Adipocyte (in vitro differentiated cells): ENCODE measurements at regions not wholly inside any gene's neighbourhood (a gene's known extent, or its start where the extent isn't known, plus 50 kb on each side); places are given as distances from the start of the nearest gene placed in this dataset.

Source experiments
- DNase-seq: peaks from one replicate; pipeline ENCODE4 v3.0.0-alpha.2; 2015; ENCODE audit warnings: low read depth
- H3K27me3 ChIP-seq: replicated peaks from 2 replicates; pipeline ENCODE4 v1.7.0; 2013; ENCODE audit warnings: mild to moderate bottlenecking, low read length, moderate library complexity; ENCODE audit not compliant: control insufficient read depth, insufficient read depth
- H3K36me3 ChIP-seq: 2 replicates; pipeline ENCODE4 v1.7.0; 2013; ENCODE audit warnings: low read length, mild to moderate bottlenecking, moderate library complexity; ENCODE audit not compliant: control insufficient read depth, insufficient read depth, severe bottlenecking
- H3K4me1 ChIP-seq: 2 replicates; pipeline ENCODE4 v1.7.0; 2013; ENCODE audit warnings: mild to moderate bottlenecking, low read length, moderate library complexity; ENCODE audit not compliant: control insufficient read depth, insufficient read depth
- H3K4me3 ChIP-seq: 2 replicates; pipeline ENCODE4 v1.7.0; 2013; ENCODE audit warnings: mild to moderate bottlenecking, low read length, moderate library complexity
- H3K9ac ChIP-seq: 2 replicates; pipeline ENCODE4 v1.7.0; 2013; ENCODE audit warnings: mild to moderate bottlenecking, low read length, moderate library complexity
- H3K9me3 ChIP-seq: 2 replicates; pipeline ENCODE4 v1.7.0; 2013; ENCODE audit warnings: mild to moderate bottlenecking, low read length, moderate library complexity; ENCODE audit not compliant: control insufficient read depth

DNA sequence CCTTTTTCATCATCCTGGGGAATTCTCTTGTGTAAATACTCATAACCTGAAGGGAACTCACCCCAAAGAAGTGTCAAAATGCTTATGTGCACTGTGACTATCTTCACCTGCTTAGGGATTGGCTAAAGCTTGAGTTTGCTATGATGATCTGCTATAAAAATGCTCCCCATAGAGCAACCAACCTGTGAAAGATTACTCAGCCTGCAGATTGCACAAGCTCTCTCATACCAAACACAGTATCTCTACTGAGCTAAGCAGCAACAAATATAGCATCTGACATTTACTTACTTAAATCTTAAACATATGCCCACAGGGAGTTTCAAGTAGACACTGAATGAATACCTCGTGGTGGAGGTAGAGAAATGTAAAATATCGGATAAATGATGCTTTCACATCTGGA lies 725.8 kb downstream of the MRPL39 start:
- DNase-seq = no peak
- no peak overlapping the region for H3K4me3 ChIP-seq
- H3K9me3 ChIP-seq = no peaks in the 10 kb centered on the region
- no peaks in the 10 kb centered on the region for H3K36me3 ChIP-seq
- no peaks in the 10 kb centered on the region for H3K4me1 ChIP-seq
- H3K27me3 ChIP-seq = no peaks in the 10 kb centered on the region
- no peak overlapping the region for H3K9ac ChIP-seq

GRCh38 chr21:24870633-24871032 lies 736.6 kb downstream of the MRPL39 start:
- no peak for DNase-seq
- H3K4me3 ChIP-seq = no peak overlapping the region

DNA sequence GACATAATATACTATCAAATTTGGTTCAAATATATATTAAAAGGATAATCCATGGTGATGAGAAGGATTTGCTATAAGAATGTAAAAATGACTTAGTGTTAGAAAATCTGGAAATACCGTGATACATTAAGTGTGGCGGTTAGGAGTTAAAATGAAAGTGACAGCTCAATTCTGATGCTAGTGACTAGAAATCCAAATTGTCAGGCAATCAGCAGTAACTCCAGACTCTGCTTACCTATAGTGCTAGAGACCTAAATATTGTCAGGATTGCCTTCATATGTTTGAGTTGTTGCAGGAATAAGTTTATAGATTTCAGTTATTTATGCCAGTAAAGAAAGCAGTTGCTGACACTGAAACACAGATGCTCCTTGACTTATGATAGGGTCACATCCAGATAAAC lies 737.4 kb downstream of the MRPL39 start:
- Histone ChIP-seq H3K27me3 (no peaks in the 10 kb centered on the region), H3K9me3 (peaks cover 10% of the 10 kb centered on the region), H3K4me1 (no peaks in the 10 kb centered on the region), H3K36me3 (no peaks in the 10 kb centered on the region), H3K4me3 (no peak overlapping the region), H3K9ac (no peak overlapping the region)
- no peak for DNase-seq

More at GRCh38 chr21:24870633-24871032, 736.6 kb downstream of the MRPL39 start:
- H3K9me3 ChIP-seq = peaks cover 10% of the 10 kb centered on the region
- no peaks in the 10 kb centered on the region for H3K27me3 ChIP-seq
- no peak overlapping the region for H3K9ac ChIP-seq
- H3K4me1 ChIP-seq = no peaks in the 10 kb centered on the region
- no peaks in the 10 kb centered on the region for H3K36me3 ChIP-seq

DNA sequence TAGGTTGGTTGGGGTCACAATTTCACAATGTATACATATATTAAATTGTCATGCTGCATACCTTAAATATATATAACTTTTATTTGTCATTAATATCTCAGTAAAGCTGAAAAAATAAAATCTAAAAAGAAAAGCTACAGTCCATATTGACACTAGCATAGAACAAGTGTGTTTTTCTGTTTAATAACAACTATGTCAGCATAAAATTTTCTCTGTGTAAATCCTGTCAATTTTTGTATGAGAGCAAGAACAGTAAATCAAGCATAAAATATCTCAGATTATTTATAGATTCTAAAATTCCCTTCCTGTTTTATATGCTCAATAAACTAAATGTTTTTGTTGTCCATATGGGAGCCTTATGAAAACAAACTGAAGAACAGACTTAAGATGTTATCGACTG lies 739.2 kb downstream of the MRPL39 start:
- no peaks in the 10 kb centered on the region for H3K4me1 ChIP-seq
- no peak overlapping the region for H3K9ac ChIP-seq
- no peak for DNase-seq
- peaks cover 3% of the 10 kb centered on the region for H3K9me3 ChIP-seq
- H3K36me3 ChIP-seq = no peaks in the 10 kb centered on the region
- H3K4me3 ChIP-seq = no peak overlapping the region
- no peaks in the 10 kb centered on the region for H3K27me3 ChIP-seq

DNA sequence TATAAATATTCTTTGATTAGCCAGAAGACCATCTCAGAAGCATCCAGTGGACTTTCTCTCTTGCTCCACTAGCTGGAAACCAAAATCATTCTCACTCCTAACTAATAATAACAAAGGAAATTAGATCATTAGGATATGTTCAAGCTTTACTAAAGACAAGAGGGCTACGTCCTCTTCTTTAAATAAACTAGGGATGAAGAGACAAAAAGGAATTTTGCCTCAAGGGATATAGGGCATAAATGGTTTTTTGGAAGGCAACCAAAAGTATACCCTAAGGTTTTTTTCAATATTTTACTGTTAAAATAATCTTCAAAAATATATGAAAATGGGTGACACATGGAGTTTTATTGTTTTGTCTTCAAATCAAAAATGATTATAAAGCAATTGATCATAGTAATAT lies 745.8 kb downstream of the MRPL39 start:
- DNase-seq = no peak
- no peak overlapping the region for H3K4me3 ChIP-seq
- H3K9me3 ChIP-seq = no peaks in the 10 kb centered on the region
- no peaks in the 10 kb centered on the region for H3K36me3 ChIP-seq
- H3K27me3 ChIP-seq = no peaks in the 10 kb centered on the region
- H3K4me1 ChIP-seq = no peaks in the 10 kb centered on the region
- no peak overlapping the region for H3K9ac ChIP-seq

DNA sequence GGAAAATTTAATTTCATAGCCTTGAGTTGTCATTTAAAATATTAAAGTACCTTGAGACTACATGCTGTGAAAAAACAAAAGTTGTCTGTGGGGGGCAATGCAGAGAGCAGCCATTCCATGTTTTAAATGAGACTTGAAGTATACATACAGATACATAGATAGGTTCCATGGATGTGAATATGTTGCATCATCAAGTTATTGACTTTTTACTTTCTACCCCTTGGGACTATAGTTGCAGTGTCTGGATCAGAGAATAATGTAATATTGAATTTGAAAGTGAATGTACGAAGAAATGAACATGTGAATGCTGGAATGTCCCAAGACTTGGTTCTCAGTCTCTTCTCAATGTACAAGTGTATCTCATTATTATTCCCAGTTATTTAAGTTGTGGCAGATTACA lies 751.0 kb downstream of the MRPL39 start:
- Histone ChIP-seq H3K4me3 (no peak overlapping the region), H3K9ac (no peak overlapping the region), H3K27me3 (no peaks in the 10 kb centered on the region), H3K9me3 (no peaks in the 10 kb centered on the region), H3K36me3 (no peaks in the 10 kb centered on the region), H3K4me1 (no peaks in the 10 kb centered on the region)
- DNase-seq = no peak

DNA sequence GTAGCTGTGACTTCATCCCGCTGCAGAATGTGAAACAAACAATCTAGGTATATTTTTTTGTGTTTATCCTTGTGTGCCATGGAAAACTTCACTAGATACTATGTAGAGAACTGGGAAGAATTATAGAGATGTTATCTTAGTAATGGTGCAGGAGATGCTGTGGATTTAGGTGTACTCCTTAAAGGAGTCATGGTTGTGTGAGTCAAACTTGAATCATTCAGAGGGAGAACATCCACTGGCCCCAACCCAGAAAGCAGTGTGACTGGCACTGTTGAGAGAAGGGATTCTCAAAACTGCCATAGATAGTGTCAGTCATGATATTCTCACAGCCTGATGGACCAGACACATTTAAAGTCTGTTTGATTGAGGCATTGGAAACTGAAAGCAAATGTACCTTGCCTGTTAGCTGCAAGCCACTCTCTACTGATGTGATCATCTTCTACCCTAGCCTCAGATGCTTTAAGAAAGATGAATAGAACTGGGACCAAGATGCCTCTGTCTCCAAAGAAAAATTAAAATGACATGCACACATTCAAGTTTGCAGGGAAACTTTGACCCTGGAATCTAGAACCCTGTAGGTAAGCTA lies 754.6 kb downstream of the MRPL39 start:
- Histone ChIP-seq H3K9me3 (no peaks in the 10 kb centered on the region), H3K4me1 (no peaks in the 10 kb centered on the region), H3K9ac (no peak overlapping the region)

DNA sequence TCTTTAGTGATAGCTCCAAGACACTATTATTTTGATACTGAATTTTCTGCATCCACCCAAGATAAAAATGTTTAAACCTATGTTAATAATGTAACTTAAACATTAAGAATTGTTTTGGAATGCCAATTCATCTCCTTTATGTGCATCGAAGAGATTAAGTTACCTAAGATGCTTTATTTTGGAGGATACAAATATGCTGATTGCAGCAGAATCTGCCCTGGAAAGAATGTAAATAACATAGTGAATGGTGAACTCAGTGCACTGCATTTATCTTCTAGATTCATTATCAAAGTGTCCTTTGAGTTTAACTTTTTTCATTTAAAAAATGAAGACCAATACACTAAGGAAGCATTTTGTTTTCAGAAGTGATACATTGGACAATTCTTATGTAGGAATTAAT lies 757.2 kb downstream of the MRPL39 start:
- H3K9ac ChIP-seq = no peak overlapping the region
- H3K4me3 ChIP-seq = no peak overlapping the region
- DNase-seq = no peak
- H3K36me3 ChIP-seq = no peaks in the 10 kb centered on the region
- no peaks in the 10 kb centered on the region for H3K9me3 ChIP-seq
- H3K4me1 ChIP-seq = no peaks in the 10 kb centered on the region
- H3K27me3 ChIP-seq = no peaks in the 10 kb centered on the region

More for the DNA sequence above, 754.6 kb downstream of the MRPL39 start:
- H3K27me3 ChIP-seq = no peaks in the 10 kb centered on the region
- no peak overlapping the region for H3K4me3 ChIP-seq
- DNase-seq = no peak
- H3K36me3 ChIP-seq = no peaks in the 10 kb centered on the region

DNA sequence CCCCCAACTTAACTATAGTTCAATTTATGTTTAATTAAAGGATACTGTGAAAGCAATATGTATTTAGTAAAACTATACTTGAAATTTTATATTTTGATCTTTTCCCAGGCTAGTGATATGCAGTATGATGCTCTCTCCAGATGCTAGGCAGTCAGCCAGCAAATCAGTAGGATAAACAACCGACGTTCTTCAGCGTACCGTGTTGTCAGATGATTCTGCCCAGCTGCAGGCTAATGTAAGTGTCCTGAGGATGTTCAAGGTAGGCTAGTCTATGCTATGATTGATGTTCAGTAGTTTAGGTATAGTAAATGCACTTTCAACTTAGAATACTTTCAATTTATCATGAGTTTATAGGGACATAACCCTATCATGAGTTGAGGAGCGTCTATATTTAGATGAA lies 762.6 kb downstream of the MRPL39 start:
- no peak overlapping the region for H3K9ac ChIP-seq
- DNase-seq = no peak
- no peak overlapping the region for H3K4me3 ChIP-seq
- H3K9me3 ChIP-seq = no peaks in the 10 kb centered on the region
- no peaks in the 10 kb centered on the region for H3K4me1 ChIP-seq
- no peaks in the 10 kb centered on the region for H3K27me3 ChIP-seq
- H3K36me3 ChIP-seq = no peaks in the 10 kb centered on the region

DNA sequence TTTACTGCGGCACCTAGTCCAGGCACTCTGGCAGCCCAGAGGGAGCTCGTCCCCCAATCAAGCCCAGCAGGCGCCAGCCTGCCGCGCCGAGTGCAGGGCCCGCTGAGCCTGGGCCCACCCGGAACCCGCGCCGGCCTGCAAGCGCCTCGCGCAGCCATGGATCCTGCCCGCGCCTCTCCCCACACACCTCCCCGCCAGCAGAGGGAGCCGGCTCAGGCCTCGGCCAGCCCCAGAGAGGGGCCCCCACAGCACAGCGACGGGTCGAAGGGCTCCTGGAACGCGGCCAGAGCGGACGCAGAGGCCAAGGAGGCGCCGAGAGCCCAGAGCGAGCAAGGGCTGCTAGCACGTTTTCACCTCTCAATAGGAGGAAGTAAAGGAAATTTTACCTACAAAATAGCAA lies 767.0 kb downstream of the MRPL39 start:
- no peak for DNase-seq
- Histone ChIP-seq H3K4me1 (no peaks in the 10 kb centered on the region), H3K27me3 (no peaks in the 10 kb centered on the region), H3K9me3 (no peaks in the 10 kb centered on the region), H3K36me3 (no peaks in the 10 kb centered on the region), H3K4me3 (no peak overlapping the region), H3K9ac (no peak overlapping the region)

- no peak overlapping the region for H3K9ac ChIP-seq
- no peak overlapping the region for H3K4me3 ChIP-seq
- H3K36me3 ChIP-seq = no peaks in the 10 kb centered on the region
These were observed 774.3 kb downstream of the MRPL39 start for GRCh38 chr21:24832961-24833360.

DNA sequence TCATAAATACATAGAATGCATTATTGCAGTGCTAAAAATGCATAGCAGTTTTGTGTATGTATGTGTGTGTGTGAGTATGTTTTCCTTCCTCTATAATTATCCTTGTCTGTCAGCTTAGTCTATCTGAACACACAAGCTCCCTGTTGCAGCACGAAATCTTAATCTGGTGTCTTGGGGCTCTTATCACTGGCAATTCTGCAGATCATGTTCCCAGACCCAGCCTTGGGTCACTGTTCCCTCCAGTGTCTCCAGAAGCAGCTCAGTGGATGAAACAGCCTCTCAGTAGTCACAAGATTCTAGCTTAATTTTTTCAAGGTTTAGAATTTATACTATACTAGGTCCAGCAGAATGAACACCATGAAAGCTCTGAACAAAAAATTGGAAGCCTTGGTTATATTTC lies 777.9 kb downstream of the MRPL39 start:
- no peak for DNase-seq
- Histone ChIP-seq H3K27me3 (no peaks in the 10 kb centered on the region), H3K4me1 (peaks cover 25% of the 10 kb centered on the region), H3K9ac (peak overlapping the region; percentile 21), H3K4me3 (no peak overlapping the region), H3K9me3 (no peaks in the 10 kb centered on the region), H3K36me3 (no peaks in the 10 kb centered on the region)

More at GRCh38 chr21:24832961-24833360, 774.3 kb downstream of the MRPL39 start:
- peaks cover 25% of the 10 kb centered on the region for H3K4me1 ChIP-seq
- H3K9me3 ChIP-seq = no peaks in the 10 kb centered on the region
- DNase-seq = no peak
- H3K27me3 ChIP-seq = no peaks in the 10 kb centered on the region
